Activated naive CD8-positive, alpha-beta T cell (primary cell): ENCODE measurements at regions not wholly inside any gene's neighbourhood (a gene's known extent, or its start where the extent isn't known, plus 50 kb on each side); places are given as distances from the start of the nearest gene placed in this dataset.
A peak's percentile ranks its signal among the peaks of the same experiment; 100 is the strongest.

ENCODE experiments used
- H3K27ac Mint-ChIP-seq: one replicate; pipeline ENCODE4 v1.8.0; 2021; ENCODE audit warnings: mixed read lengths
- H3K27me3 Mint-ChIP-seq: one replicate; pipeline ENCODE4 v1.8.0; 2021; ENCODE audit warnings: mixed read lengths
- H3K36me3 Mint-ChIP-seq: one replicate; pipeline ENCODE4 v1.8.0; 2021; ENCODE audit warnings: mixed read lengths
- H3K4me1 Mint-ChIP-seq: one replicate; pipeline ENCODE4 v1.8.0; 2021; ENCODE audit warnings: low read depth, mixed read lengths
- H3K4me3 Mint-ChIP-seq: one replicate; pipeline ENCODE4 v1.8.0; 2021; ENCODE audit warnings: mild to moderate bottlenecking, mixed read lengths
- H3K9me3 Mint-ChIP-seq: one replicate; pipeline ENCODE4 v1.8.0; 2021; ENCODE audit warnings: low read depth, mixed read lengths

DNA sequence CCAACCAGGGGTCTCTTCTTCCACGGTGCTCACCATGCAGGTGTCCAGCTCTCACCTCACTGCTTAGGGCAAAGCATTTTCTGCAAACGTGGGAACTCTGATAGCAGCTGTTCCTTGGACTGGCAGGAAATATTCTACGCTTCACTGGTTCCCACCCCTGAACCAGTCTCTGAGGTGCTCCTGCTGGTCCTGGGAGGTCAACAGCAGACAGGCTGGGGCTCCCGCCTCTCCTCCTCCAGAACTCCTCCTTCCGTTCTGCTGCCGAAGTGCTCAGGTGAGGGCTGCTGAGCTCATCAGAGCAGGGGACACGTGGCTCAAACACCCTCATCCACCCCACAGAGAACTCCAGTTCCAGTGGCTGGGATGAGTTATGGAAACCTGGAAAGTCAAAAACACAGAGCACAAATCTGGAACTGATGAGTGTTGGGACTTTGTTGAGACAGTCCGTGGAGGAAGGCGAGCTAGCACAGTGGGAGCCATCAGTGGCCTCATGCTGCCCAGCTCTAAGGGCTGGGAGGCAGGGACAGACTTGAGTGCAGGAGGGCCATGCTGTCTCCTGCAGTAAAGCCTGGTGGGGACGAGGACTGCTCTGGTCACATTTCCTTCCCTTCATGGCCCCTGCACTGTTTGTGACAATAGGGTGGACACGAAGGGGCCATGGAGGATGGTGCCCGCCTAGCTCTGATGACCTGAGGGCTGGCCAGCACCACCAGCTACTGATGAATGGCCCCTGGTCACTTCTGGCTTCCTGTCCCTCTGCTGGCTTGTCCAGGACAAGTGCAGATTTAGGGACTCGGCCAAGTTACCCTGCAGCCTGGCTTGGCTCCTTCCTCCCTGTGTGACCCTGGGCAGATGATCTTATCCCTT, 137.8 kb downstream of the KLF13 start:
- Mint-ChIP-seq H3K4me3 (no peak overlapping the region), H3K4me1 (peaks cover 12% of the 10 kb centered on the region), H3K9me3 (no peaks in the 10 kb centered on the region), H3K36me3 (no peaks in the 10 kb centered on the region), H3K27ac (no peak overlapping the region), H3K27me3 (no peaks in the 10 kb centered on the region)

- Mint-ChIP-seq H3K27ac (no peak overlapping the region), H3K4me1 (peaks cover 9% of the 10 kb centered on the region), H3K27me3 (no peaks in the 10 kb centered on the region), H3K9me3 (no peaks in the 10 kb centered on the region), H3K4me3 (no peak overlapping the region), H3K36me3 (no peaks in the 10 kb centered on the region)
These were observed 138.7 kb downstream of the KLF13 start for GRCh38 chr15:31465083-31465955.

DNA sequence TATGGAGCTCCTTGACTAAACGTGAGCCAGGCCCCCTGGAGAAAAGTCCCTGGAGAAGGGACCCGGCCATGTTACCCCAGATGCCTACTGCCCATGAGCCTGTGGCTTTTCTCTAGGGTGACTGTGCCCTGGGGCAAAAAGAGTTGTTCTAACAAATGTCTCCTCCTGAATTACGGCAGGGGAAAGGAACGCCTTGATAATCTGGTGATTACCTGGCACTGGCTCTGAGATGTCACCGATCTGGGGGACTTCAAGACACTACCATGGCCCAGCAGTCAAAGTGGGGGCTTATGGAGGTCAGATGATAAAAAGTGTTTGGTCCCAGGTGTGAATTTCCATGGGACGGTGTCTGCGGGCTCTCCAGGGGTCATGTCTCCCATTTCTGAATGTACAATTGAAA, 140.7 kb downstream of the KLF13 start:
- H3K4me3 Mint-ChIP-seq = no peak overlapping the region
- H3K27me3 Mint-ChIP-seq = no peaks in the 10 kb centered on the region
- peaks cover 24% of the 10 kb centered on the region for H3K4me1 Mint-ChIP-seq
- H3K36me3 Mint-ChIP-seq = no peaks in the 10 kb centered on the region
- no peak overlapping the region for H3K27ac Mint-ChIP-seq
- no peaks in the 10 kb centered on the region for H3K9me3 Mint-ChIP-seq

DNA sequence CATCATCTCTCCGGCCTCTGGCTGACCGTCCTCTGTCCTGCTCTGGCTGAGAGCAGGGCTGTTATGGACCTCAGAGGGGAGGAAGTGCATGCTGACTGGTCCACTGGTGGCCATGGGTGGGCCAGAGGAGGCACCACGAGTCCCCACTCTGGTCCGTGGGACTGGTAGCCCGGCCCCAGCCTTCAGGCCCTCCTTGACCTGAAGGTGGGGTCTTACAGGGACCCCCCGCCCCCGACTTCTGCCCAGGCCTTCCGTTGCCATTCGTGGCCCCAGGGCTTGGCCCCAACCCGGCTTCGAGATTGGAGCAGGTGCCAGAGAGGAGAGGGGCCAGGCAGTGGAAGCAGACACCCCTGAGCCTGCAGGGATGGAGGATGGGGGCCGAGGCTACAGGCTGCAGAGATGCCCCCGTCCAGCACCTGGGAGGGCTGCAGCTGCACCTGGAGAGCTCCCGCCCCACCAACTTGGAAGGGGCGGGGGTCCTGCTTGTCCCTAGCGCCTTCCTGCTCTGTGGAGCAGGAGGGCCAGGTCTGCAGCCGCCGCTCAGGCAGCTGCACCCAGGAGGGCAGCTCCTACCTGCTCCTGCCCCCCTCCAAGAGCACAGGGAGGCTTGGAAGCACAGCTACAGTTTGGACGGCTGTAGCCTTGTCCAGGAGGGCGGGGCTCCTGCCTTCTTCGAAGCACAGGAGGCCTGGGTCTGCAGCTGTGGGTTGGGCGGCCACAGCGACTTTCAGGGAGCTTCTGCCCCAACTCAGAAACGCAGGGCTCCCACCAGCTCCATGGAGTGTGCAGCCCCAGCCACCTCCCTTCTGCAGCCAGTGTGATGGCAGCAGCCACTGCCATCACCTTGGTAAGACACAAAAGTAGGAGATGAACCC, 142.5 kb downstream of the KLF13 start:
- Mint-ChIP-seq H3K27ac (peak overlapping the region; percentile 58), H3K27me3 (no peaks in the 10 kb centered on the region), H3K4me3 (no peak overlapping the region), H3K9me3 (no peaks in the 10 kb centered on the region), H3K36me3 (no peaks in the 10 kb centered on the region), H3K4me1 (peaks cover 42% of the 10 kb centered on the region)

GRCh38 chr15:31469786-31470525, 143.3 kb downstream of the KLF13 start:
- Mint-ChIP-seq H3K27me3 (no peaks in the 10 kb centered on the region), H3K27ac (peak overlapping the region; percentile 58), H3K4me3 (no peak overlapping the region), H3K36me3 (peaks cover 5% of the 10 kb centered on the region), H3K9me3 (no peaks in the 10 kb centered on the region), H3K4me1 (peaks cover 48% of the 10 kb centered on the region)

- no peak overlapping the region for H3K4me3 Mint-ChIP-seq
These were observed 144.1 kb downstream of the KLF13 start for GRCh38 chr15:31470756-31471155.

GRCh38 chr15:31471731-31472430, 145.2 kb downstream of the KLF13 start:
- Mint-ChIP-seq H3K4me3 (no peak overlapping the region), H3K4me1 (peaks cover 55% of the 10 kb centered on the region), H3K27me3 (no peaks in the 10 kb centered on the region), H3K9me3 (peaks cover 3% of the 10 kb centered on the region), H3K27ac (peak overlapping the region; percentile 97), H3K36me3 (peaks cover 8% of the 10 kb centered on the region)

More at GRCh38 chr15:31470756-31471155, 144.1 kb downstream of the KLF13 start:
- Mint-ChIP-seq H3K27ac (no peak overlapping the region), H3K27me3 (no peaks in the 10 kb centered on the region), H3K4me1 (peaks cover 54% of the 10 kb centered on the region), H3K9me3 (peaks cover 3% of the 10 kb centered on the region), H3K36me3 (peaks cover 8% of the 10 kb centered on the region)

DNA sequence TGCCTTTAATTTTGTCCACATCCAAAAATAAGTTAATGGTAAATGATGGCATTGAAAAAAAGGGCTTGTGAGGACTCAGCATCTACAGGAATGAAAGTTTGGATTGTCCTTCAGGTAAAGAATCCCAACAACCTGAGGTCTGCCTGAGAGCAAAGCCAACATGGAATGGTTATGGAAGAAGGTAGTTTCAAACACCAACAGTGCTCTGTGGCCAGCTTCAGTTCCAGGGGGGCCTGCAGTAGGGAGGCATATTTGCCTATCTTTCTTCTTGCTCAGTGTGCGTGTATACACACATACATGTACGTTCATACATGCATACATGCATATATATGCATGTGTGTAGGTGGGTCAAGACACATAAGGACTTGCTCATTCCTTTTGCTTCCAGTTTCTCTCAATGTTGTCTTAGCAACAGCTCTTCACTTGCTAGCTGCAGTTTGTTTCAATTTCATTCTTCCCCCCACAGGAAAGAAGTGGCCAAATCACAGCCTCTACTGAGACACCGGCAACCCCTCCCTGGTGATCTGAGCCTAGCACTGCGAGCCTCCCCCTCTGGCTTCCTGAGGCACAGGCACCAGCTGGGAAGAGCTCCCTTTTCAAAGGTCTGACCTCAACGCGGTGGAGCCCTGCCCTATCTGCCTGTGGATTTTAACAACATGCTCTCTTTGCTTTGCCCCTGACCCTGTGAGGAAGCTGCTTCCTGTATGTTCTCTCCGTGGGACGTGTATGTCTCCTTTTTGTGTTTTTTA, 146.2 kb downstream of the KLF13 start:
- Mint-ChIP-seq H3K27ac (peak overlapping the region; percentile 97), H3K27me3 (no peaks in the 10 kb centered on the region), H3K36me3 (peaks cover 11% of the 10 kb centered on the region), H3K9me3 (peaks cover 3% of the 10 kb centered on the region), H3K4me1 (peaks cover 56% of the 10 kb centered on the region), H3K4me3 (peak overlapping the region; percentile 60)

DNA sequence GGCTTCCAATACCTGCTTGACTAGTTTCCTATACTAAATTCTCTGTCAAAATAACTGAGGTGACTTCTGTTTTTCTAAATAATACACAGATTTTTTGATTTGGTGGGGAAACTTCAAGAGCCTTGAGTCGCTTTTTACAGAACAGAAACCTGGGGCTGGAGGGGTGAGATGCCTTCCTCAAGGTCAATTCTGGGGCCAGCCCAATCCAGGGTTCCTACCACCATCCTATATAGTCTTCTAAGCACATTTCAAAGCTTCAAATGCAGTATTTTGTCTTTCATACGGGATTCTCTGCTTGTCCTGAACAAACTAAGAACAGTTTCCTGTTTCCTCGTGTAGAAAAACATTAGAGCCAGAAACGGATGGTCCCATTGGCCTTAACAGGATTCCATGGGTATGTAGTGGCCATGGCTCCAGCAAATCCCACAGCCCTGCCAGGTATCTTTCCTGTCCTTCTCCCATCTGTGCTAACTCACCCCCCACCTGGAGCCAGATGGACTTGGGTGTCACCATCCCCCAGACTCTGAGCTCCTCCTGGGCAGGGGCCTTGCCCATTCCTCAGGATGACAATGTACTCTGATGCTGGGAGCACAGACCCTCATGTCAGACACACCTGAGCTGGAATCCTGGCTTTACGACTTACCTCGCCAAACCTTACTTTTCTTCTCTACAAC, 146.9 kb downstream of the KLF13 start:
- Mint-ChIP-seq H3K36me3 (peaks cover 11% of the 10 kb centered on the region), H3K9me3 (peaks cover 3% of the 10 kb centered on the region), H3K4me3 (peak overlapping the region; percentile 78), H3K27me3 (no peaks in the 10 kb centered on the region), H3K27ac (peak overlapping the region; percentile 97), H3K4me1 (peaks cover 56% of the 10 kb centered on the region)

DNA sequence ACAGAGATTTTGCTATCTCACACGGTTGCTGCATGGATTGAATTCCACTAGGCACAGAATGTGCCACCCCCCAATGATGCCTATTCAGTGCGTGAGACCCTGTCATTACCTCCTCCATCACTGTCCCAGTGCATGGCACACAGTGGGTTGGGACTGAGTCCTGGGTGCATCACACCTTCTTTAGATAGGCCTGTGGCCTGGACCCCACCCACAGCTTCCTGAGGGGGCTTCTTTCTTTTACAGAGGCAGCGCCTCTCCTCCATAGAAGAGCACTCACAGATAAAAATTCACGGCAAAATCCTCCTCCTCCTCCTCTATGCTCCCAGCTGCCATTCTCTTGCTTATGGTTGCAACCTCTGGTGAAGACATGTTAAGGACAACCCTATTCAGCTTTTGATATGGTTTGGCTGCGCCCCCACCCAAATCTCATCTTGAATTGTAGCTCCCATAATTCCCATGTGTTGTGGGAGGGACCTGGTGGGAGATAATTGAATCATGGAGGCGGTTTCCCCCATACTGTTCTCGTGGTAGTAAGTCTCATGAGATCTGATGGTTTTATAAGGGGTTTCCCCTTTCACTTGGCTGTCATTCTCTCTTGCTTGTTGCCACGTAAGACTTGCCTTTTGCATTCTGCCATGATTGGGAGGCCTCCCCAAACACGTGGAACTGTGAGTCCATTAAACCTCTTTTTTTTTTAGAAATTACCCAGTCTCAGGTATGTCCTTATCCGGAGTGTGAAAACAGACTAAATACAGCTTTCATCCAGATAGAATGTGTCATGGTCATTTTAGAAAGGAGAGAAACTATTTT, 147.6 kb downstream of the KLF13 start:
- peak overlapping the region; percentile 78 for H3K4me3 Mint-ChIP-seq
- H3K36me3 Mint-ChIP-seq = peaks cover 11% of the 10 kb centered on the region
- H3K4me1 Mint-ChIP-seq = peaks cover 61% of the 10 kb centered on the region
- peak overlapping the region; percentile 97 for H3K27ac Mint-ChIP-seq
- no peaks in the 10 kb centered on the region for H3K27me3 Mint-ChIP-seq
- H3K9me3 Mint-ChIP-seq = peaks cover 3% of the 10 kb centered on the region

- H3K9me3 Mint-ChIP-seq = peaks cover 3% of the 10 kb centered on the region
- no peaks in the 10 kb centered on the region for H3K27me3 Mint-ChIP-seq
- no peak overlapping the region for H3K4me3 Mint-ChIP-seq
- H3K4me1 Mint-ChIP-seq = peaks cover 66% of the 10 kb centered on the region
- H3K27ac Mint-ChIP-seq = peak overlapping the region; percentile 97
- H3K36me3 Mint-ChIP-seq = peaks cover 13% of the 10 kb centered on the region
These were observed 149.7 kb downstream of the KLF13 start for GRCh38 chr15:31476236-31476810.

- Mint-ChIP-seq H3K27ac (no peak overlapping the region), H3K4me1 (peaks cover 67% of the 10 kb centered on the region), H3K4me3 (no peak overlapping the region), H3K9me3 (peaks cover 3% of the 10 kb centered on the region), H3K36me3 (peaks cover 13% of the 10 kb centered on the region), H3K27me3 (no peaks in the 10 kb centered on the region)
These were observed 150.2 kb downstream of the KLF13 start for GRCh38 chr15:31476866-31477265.
